KMS-11 (cell line): ENCODE measurements at regions not wholly inside any gene's neighbourhood (a gene's known extent, or its start where the extent isn't known, plus 50 kb on each side); places are given as distances from the start of the nearest gene placed in this dataset.

ENCODE experiments used
- H2AFZ ChIP-seq: fragments of 200-600 bp; sonication (generic); 2 replicates; pipeline ENCODE4 v1.6.1; 2016; ENCODE audit warnings: antibody characterized with exemption, mixed run types, low read depth
- H3K27ac ChIP-seq: fragments of 200-600 bp; sonication (generic); 2 replicates; pipeline ENCODE4 v1.6.1; 2016; ENCODE audit warnings: mild to moderate bottlenecking, mixed run types
- H3K27me3 ChIP-seq: fragments of 200-600 bp; sonication (generic); 2 replicates; pipeline ENCODE4 v1.6.1; 2017; ENCODE audit warnings: mild to moderate bottlenecking, low read depth, mixed run types, moderate library complexity; ENCODE audit not compliant: insufficient read depth
- H3K36me3 ChIP-seq: fragments of 200-600 bp; sonication (generic); 2 replicates; pipeline ENCODE4 v1.6.1; 2017; ENCODE audit warnings: mild to moderate bottlenecking, mixed run types; ENCODE audit not compliant: insufficient read depth
- H3K4me1 ChIP-seq: fragments of 200-600 bp; sonication (generic); 2 replicates; pipeline ENCODE4 v1.6.1; 2016; ENCODE audit warnings: mild to moderate bottlenecking, low read depth, mixed run types; ENCODE audit not compliant: poor library complexity, severe bottlenecking
- H3K4me2 ChIP-seq: fragments of 200-600 bp; sonication (generic); 2 replicates; pipeline ENCODE4 v1.7.0; 2016; ENCODE audit warnings: mild to moderate bottlenecking, mixed run types
- H3K4me3 ChIP-seq: fragments of 200-600 bp; sonication (generic); IDR thresholded peaks from 2 replicates; pipeline ENCODE4 v1.6.1; 2017; ENCODE audit warnings: low read depth, low read length, mixed read lengths; ENCODE audit not compliant: insufficient read depth
- H3K79me2 ChIP-seq: fragments of 200-600 bp; sonication (generic); 2 replicates; pipeline ENCODE4 v1.6.1; 2016; ENCODE audit warnings: low read depth, mixed run types; ENCODE audit not compliant: insufficient read depth
- H3K9ac ChIP-seq: fragments of 200-600 bp; sonication (generic); 2 replicates; pipeline ENCODE4 v1.6.1; 2016; ENCODE audit warnings: mild to moderate bottlenecking, mixed run types
- H4K20me1 ChIP-seq: fragments of 200-600 bp; sonication (generic); 2 replicates; pipeline ENCODE4 v1.6.1; 2016; ENCODE audit warnings: mild to moderate bottlenecking, mixed run types; ENCODE audit not compliant: insufficient read depth
- CTCF ChIP-seq: fragments of 200-600 bp; sonication (generic); conservative IDR thresholded peaks from 2 replicates; pipeline ENCODE4 v1.6.1; 2017; ENCODE audit warnings: low read depth, mild to moderate bottlenecking, antibody characterized with exemption, low read length, moderate library complexity, mixed read lengths

- Histone ChIP-seq H3K9ac (no peak overlapping the region), H2AFZ (no peak overlapping the region), H3K4me1 (no peaks in the 10 kb centered on the region), H3K4me3 (no peak overlapping the region), H3K27me3 (no peaks in the 10 kb centered on the region), H3K4me2 (no peak overlapping the region), H4K20me1 (no peaks in the 10 kb centered on the region), H3K36me3 (no peaks in the 10 kb centered on the region), H3K27ac (no peak overlapping the region), H3K79me2 (no peaks in the 10 kb centered on the region)
- no peak for TF ChIP-seq CTCF
These were observed 1043.3 kb downstream of the FAT4 start for GRCh38 chr4:126358041-126358440.

DNA sequence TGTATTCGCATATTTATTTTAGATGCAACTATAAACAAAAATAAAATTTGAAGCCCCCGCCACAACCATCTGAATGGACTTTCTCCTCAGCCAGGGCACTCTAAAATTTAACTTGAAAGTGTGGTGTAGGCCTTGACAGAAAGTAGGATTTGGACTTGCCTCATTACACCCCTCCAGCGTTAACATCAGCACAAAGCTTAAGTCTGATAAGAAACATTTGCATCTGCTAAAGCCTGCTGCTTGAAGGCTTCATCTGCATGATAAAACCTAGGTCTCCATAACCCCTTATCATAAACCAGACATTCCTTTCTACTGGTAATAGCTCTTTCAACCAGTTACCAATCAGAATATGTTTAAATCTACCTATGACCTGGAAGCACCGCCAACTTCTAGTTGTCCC, 1046.5 kb downstream of the FAT4 start:
- Histone ChIP-seq H2AFZ (no peak overlapping the region), H4K20me1 (no peaks in the 10 kb centered on the region), H3K4me3 (no peak overlapping the region), H3K36me3 (no peaks in the 10 kb centered on the region), H3K4me2 (no peak overlapping the region), H3K79me2 (no peaks in the 10 kb centered on the region), H3K4me1 (no peaks in the 10 kb centered on the region), H3K27me3 (no peaks in the 10 kb centered on the region), H3K9ac (no peak overlapping the region), H3K27ac (no peak overlapping the region)
- no peak for TF ChIP-seq CTCF

DNA sequence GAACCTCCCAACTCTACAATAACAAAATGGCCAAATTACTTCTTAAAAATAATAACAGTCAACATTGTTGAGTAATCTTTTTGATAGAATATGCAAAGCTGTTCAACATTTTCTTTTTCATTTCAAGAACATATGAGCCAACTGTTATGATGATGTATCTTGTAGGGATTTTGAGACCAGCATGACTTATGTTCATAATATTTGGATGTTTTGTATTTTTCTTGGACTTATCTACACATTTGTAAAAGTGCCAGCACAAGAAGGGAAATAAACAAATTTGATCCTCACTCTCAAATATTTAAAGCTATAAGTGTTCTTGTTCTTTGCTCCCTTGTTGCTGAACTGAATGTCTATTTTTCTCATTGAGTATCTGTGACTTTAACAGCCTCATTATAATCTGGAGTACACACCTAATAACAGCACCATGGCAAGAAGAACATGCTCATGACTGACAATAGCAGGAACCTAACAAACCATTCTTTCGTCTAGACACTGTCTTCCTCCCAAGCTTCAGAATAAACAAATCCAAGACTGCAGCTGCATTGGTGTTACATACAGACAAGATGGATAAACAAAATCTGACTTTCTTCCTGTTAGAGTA, 1049.7 kb downstream of the FAT4 start:
- H3K4me1 ChIP-seq, result no peaks in the 10 kb centered on the region
- H3K9ac ChIP-seq, result no peak overlapping the region
- H3K4me2 ChIP-seq, result no peak overlapping the region
- H3K36me3 ChIP-seq, result no peaks in the 10 kb centered on the region
- H4K20me1 ChIP-seq, result no peaks in the 10 kb centered on the region
- H3K4me3 ChIP-seq, result no peak overlapping the region
- H3K79me2 ChIP-seq, result no peaks in the 10 kb centered on the region
- H2AFZ ChIP-seq, result no peak overlapping the region
- H3K27ac ChIP-seq, result no peak overlapping the region
- TF ChIP-seq CTCF, result no peak
- H3K27me3 ChIP-seq, result no peaks in the 10 kb centered on the region

DNA sequence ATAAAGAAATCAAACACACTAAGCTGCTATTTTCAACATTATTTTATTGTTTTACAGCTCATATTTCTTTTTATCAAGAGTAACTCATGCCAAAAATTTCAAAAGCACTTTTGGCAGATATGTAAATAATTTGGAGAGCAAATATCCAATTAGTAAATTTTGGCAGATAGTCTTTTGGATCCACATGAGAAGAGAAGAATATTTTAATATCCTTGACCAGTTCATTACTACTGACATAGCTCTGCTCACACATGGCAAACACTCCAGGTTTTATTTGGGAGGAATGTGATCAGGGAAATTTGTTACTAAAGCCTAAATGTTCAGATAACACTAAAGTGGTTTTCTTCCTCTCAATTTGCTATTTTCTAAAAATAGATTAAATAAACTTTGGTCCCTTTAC, 1054.3 kb downstream of the FAT4 start:
- Histone ChIP-seq H3K36me3 (no peaks in the 10 kb centered on the region), H3K9ac (no peak overlapping the region)
- TF ChIP-seq CTCF, result no peak

More for the DNA sequence above, 1054.3 kb downstream of the FAT4 start:
- Histone ChIP-seq H2AFZ (no peak overlapping the region), H3K27me3 (no peaks in the 10 kb centered on the region), H3K79me2 (no peaks in the 10 kb centered on the region), H3K27ac (no peak overlapping the region), H4K20me1 (no peaks in the 10 kb centered on the region), H3K4me1 (no peaks in the 10 kb centered on the region), H3K4me3 (no peak overlapping the region), H3K4me2 (no peak overlapping the region)
